HCT116 (cell line): ENCODE measurements at regions not wholly inside any gene's neighbourhood (a gene's known extent, or its start where the extent isn't known, plus 50 kb on each side); places are given as distances from the start of the nearest gene placed in this dataset.

Experiments
- ATAC-seq: fragments of 200-7000 bp; cut with Tn5 transposase; 2 replicates; pipeline ENCODE4 v1.9.1; 2020; ENCODE audit warnings: mild to moderate bottlenecking, moderate library complexity
- BruUV-seq: library from RNA; stranded (reverse); fragments of 400-500 nt; replicated peaks from 2 replicates; lab custom pipeline; 2021; lab: Mats Ljungman, UMichigan
- CTCF ChIA-PET: fragments of 300-600 bp; sonication (Branson Sonifier 250); formaldehyde crosslinking; loops from one replicate; lab custom pipeline; 2021; ENCODE audit warnings: antibody characterized with exemption; lab: Charles Lee
- POLR2A ChIA-PET: fragments of 300-600, 350-600 bp; sonication (Branson Sonifier 250); formaldehyde crosslinking; loops from one replicate; lab custom pipeline; 2021; ENCODE audit warnings: antibody characterized with exemption; lab: Charles Lee
- RAD21 ChIA-PET, 2 experiments: fragments of 300-600 bp; sonication (Branson Sonifier 250); formaldehyde crosslinking; loops; one replicate each; lab custom pipeline; 2023; ENCODE audit warnings: low total read pairs in 2 of 2; ENCODE audit not compliant: uncharacterized antibody in 2 of 2, unreplicated experiment in 2 of 2, low non-redundant PET in 1 of 2; lab: Charles Lee
- DNase-seq: peaks from one replicate; pipeline ENCODE4 v3.0.0-alpha.2; 2010; ENCODE audit warnings: low read depth, low spot score
- H2AFZ ChIP-seq: fragments of 200-600 bp; shearing (Covaris generic), sonication (generic); 2 replicates; pipeline ENCODE4 v1.6.1; 2017; ENCODE audit warnings: low read depth, mixed run types, mixed read lengths, antibody characterized with exemption, low read length; ENCODE audit not compliant: poor library complexity, severe bottlenecking
- H3K27ac ChIP-seq: 2 replicates; pipeline ENCODE4 v1.5.1; 2012; ENCODE audit warnings: low read depth, low read length
- H3K27me3 ChIP-seq: fragments of 200-600 bp; sonication (generic); 2 replicates; pipeline ENCODE4 v1.6.1; 2016; ENCODE audit warnings: mixed run types, low read length, mixed read lengths; ENCODE audit not compliant: insufficient read depth
- H3K36me3 ChIP-seq, 2 experiments: fragments of 200-500 bp in 1 of 2; fragments of 200-600 bp in 1 of 2; sonication (Bioruptor generic) in 1 of 2; sonication (generic) in 1 of 2; 2 replicates each; pipeline versions ENCODE4 v1.5.1 to v1.6.1; 2014 to 2016; ENCODE audit warnings: low read length in 2 of 2, inconsistent platforms in 1 of 2, mixed read lengths in 1 of 2, mixed run types in 1 of 2; ENCODE audit not compliant: insufficient read depth in 2 of 2, control insufficient read depth in 1 of 2
- H3K4me1 ChIP-seq, 2 experiments: fragments of 200-600 bp in 1 of 2; sonication (generic) in 1 of 2; 2 replicates each; pipeline versions ENCODE4 v1.5.1 to v1.6.1; 2012 to 2017; ENCODE audit warnings: low read length in 2 of 2, inconsistent platforms in 1 of 2, mild to moderate bottlenecking in 1 of 2, mixed read lengths in 1 of 2, mixed run types in 1 of 2, moderate library complexity in 1 of 2; ENCODE audit not compliant: insufficient read depth in 2 of 2, control insufficient read depth in 1 of 2
- H3K4me2 ChIP-seq: fragments of 200-600 bp; sonication (generic); 2 replicates; pipeline ENCODE4 v1.6.1; 2017; ENCODE audit warnings: mixed run types, low read length, mixed read lengths
- H3K4me3 ChIP-seq, 2 experiments: fragments of 200-600 bp in 1 of 2; sonication (generic) in 1 of 2; replicated peaks in 1 of 2; 2 replicates each; pipeline ENCODE4 v1.5.1; 2011 to 2016; ENCODE audit warnings: low read length in 2 of 2, control low read depth in 1 of 2, low read depth in 1 of 2, mild to moderate bottlenecking in 1 of 2, mixed read lengths in 1 of 2, mixed run types in 1 of 2
- H3K79me2 ChIP-seq: fragments of 200-600 bp; sonication (generic); 2 replicates; pipeline ENCODE4 v1.6.1; 2017; ENCODE audit warnings: mild to moderate bottlenecking, mixed run types, low read length, moderate library complexity, mixed read lengths; ENCODE audit not compliant: insufficient read depth
- H3K9ac ChIP-seq: fragments of 200-600 bp; sonication (generic); 2 replicates; pipeline ENCODE4 v1.6.1; 2016; ENCODE audit warnings: low read length, mixed read lengths
- H3K9me2 ChIP-seq: fragments of 200-600 bp; sonication (generic), shearing (Covaris generic); 2 replicates; pipeline ENCODE4 v1.6.1; 2017; ENCODE audit warnings: mixed run types, mild to moderate bottlenecking, moderate library complexity; ENCODE audit not compliant: insufficient read depth
- H3K9me3 ChIP-seq, 2 experiments: fragments of 200-500 bp in 1 of 2; fragments of 200-600 bp in 1 of 2; sonication (Bioruptor generic) in 1 of 2; sonication (generic) in 1 of 2; 2 replicates each; pipeline ENCODE4 v1.6.1; 2014 to 2017; ENCODE audit warnings: low read length in 2 of 2, mixed read lengths in 2 of 2, inconsistent platforms in 1 of 2, low read depth in 1 of 2, mild to moderate bottlenecking in 1 of 2, mixed run types in 1 of 2, moderate library complexity in 1 of 2; ENCODE audit not compliant: control insufficient read depth in 1 of 2, insufficient read depth in 1 of 2
- H4K20me1 ChIP-seq: fragments of 200-600 bp; sonication (generic), shearing (Covaris generic); 2 replicates; pipeline ENCODE4 v1.6.1; 2017; ENCODE audit warnings: mixed run types, mild to moderate bottlenecking, moderate library complexity; ENCODE audit not compliant: insufficient read depth
- CBX3 ChIP-seq: IDR thresholded peaks from 2 replicates; pipeline ENCODE4 v1.6.1; 2012; ENCODE audit warnings: low read depth
- CEBPB ChIP-seq: IDR thresholded peaks from 2 replicates; pipeline ENCODE4 v1.6.1; 2012; ENCODE audit warnings: low read depth
- EGR1 ChIP-seq: IDR thresholded peaks from 2 replicates; pipeline ENCODE4 v1.6.1; 2012; ENCODE audit warnings: low read depth
- ELF1 ChIP-seq: IDR thresholded peaks from 2 replicates; pipeline ENCODE4 v1.6.1; 2012; ENCODE audit warnings: low read depth, borderline replicate concordance
- EZH2phosphoT487 ChIP-seq: fragments of 200-600 bp; IDR thresholded peaks from 2 replicates; pipeline ENCODE4 v1.6.1; 2018; ENCODE audit warnings: antibody characterized with exemption, borderline replicate concordance
- JUND ChIP-seq: IDR thresholded peaks from 2 replicates; pipeline ENCODE4 v1.6.1; 2012
- POLR2A ChIP-seq: IDR thresholded peaks from 2 replicates; pipeline ENCODE4 v1.7.0; 2011; ENCODE audit warnings: borderline replicate concordance; ENCODE audit not compliant: insufficient read depth, insufficient read length; ENCODE audit errors: extremely low read depth
- POLR2AphosphoS5 ChIP-seq: IDR thresholded peaks from 2 replicates; pipeline ENCODE4 v1.6.1; 2011; ENCODE audit warnings: mild to moderate bottlenecking, low read depth, low read length, moderate library complexity
- TCF7L2 ChIP-seq: IDR thresholded peaks from 2 replicates; pipeline ENCODE4 v1.7.0; 2011; ENCODE audit warnings: borderline replicate concordance, inconsistent platforms; ENCODE audit not compliant: insufficient read depth, insufficient read length; ENCODE audit errors: extremely low read depth
- YY1 ChIP-seq: IDR thresholded peaks from 2 replicates; pipeline ENCODE4 v1.6.1; 2011; ENCODE audit warnings: low read length, low read depth, moderate library complexity, mild to moderate bottlenecking; ENCODE audit not compliant: insufficient replicate concordance; ENCODE audit errors: extremely low read depth
- ZFX ChIP-seq: fragments of 450-650 bp; IDR thresholded peaks from 2 replicates; pipeline ENCODE4 v1.6.1; 2017
- intact Hi-C: fragments of 100-400 bp; cut with micrococcal nuclease; formaldehyde crosslinking; loops from 2 replicates; pipeline ENCODE4 v1.10.0; 2022
- TF ChIP-seq, protein P1 (sequence below): IDR thresholded peaks from 2 replicates; pipeline ENCODE4 v1.6.1; 2011; ENCODE audit warnings: mild to moderate bottlenecking, low read length, moderate library complexity; ENCODE audit not compliant: insufficient replicate concordance; ENCODE audit errors: extremely low read depth
- TF ChIP-seq, protein P2 (sequence below): IDR thresholded peaks from 2 replicates; pipeline ENCODE4 v1.6.1; 2012

DNA sequence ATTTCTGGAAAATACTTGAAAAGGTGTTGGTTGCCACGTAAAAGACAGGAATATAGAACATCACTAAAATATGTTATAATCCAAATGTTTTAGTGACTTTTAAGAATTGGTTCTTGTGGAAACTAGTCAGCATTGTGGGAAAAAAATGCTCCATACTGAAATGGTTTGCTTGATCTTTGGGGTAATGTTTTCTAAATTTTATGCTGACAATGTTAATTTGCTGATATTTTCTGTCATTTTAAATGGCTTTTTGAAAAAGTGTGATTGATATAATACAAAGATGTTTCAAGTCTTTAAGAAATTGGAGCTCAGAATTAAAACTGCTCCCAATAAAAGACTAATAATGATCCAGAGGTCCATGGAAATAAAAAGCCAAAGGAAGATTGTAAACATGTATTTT, 610.9 kb downstream of the ADGRL2 start:
- no peaks in the 10 kb centered on the region for H3K36me3 ChIP-seq
- H4K20me1 ChIP-seq, result no peaks in the 10 kb centered on the region
- ChIA-PET POLR2A (no interaction called here), RAD21 (no interaction called here), CTCF (no interaction called here)
- no peak overlapping the region for H3K9ac ChIP-seq
- no peak overlapping the region for H2AFZ ChIP-seq
- DNase-seq (no peak), ATAC-seq (no peak)
- no peak overlapping the region for H3K27ac ChIP-seq
- no peaks in the 10 kb centered on the region for H3K4me1 ChIP-seq
- H3K79me2 ChIP-seq, result no peaks in the 10 kb centered on the region
- no peaks in the 10 kb centered on the region for H3K27me3 ChIP-seq
- H3K9me2 ChIP-seq, result no peaks in the 10 kb centered on the region
- H3K4me2 ChIP-seq, result no peak overlapping the region
- H3K4me3 ChIP-seq, result no peak overlapping the region
- intact Hi-C loops, result no loop called here
- H3K9me3 ChIP-seq, result no peaks in the 10 kb centered on the region
- TF ChIP-seq, protein P1, sequence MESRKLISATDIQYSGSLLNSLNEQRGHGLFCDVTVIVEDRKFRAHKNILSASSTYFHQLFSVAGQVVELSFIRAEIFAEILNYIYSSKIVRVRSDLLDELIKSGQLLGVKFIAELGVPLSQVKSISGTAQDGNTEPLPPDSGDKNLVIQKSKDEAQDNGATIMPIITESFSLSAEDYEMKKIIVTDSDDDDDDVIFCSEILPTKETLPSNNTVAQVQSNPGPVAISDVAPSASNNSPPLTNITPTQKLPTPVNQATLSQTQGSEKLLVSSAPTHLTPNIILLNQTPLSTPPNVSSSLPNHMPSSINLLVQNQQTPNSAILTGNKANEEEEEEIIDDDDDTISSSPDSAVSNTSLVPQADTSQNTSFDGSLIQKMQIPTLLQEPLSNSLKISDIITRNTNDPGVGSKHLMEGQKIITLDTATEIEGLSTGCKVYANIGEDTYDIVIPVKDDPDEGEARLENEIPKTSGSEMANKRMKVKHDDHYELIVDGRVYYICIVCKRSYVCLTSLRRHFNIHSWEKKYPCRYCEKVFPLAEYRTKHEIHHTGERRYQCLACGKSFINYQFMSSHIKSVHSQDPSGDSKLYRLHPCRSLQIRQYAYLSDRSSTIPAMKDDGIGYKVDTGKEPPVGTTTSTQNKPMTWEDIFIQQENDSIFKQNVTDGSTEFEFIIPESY, result no peak
- TF ChIP-seq ELF1 (no peak), CBX3 (no peak), POLR2A (no peak), ZFX (no peak), EGR1 (no peak), TCF7L2 (no peak), EZH2phosphoT487 (no peak), JUND (no peak), POLR2AphosphoS5 (no peak), YY1 (no peak), CEBPB (no peak)
- TF ChIP-seq, protein P2, sequence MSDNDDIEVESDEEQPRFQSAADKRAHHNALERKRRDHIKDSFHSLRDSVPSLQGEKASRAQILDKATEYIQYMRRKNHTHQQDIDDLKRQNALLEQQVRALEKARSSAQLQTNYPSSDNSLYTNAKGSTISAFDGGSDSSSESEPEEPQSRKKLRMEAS, result no peak
- no TSS peak for BruUV-seq
